WERI-Rb-1 (cell line): ENCODE measurements at regions not wholly inside any gene's neighbourhood (a gene's known extent, or its start where the extent isn't known, plus 50 kb on each side); places are given as distances from the start of the nearest gene placed in this dataset.

Source experiments
- DNase-seq: peaks from one replicate; pipeline ENCODE4 v3.0.0-alpha.2; 2020
- H3K27ac ChIP-seq: fragments of 250-450 bp; sonication (Bioruptor Pico); 2 replicates; pipeline ENCODE4 v1.5.1; 2020; ENCODE audit warnings: mild to moderate bottlenecking, moderate library complexity
- H3K27me3 ChIP-seq: fragments of 250-450 bp; sonication (Bioruptor Pico); 2 replicates; pipeline ENCODE4 v1.5.1; 2021; ENCODE audit warnings: mild to moderate bottlenecking, low read depth, moderate library complexity; ENCODE audit not compliant: insufficient read depth, severe bottlenecking
- H3K36me3 ChIP-seq: fragments of 250-450 bp; sonication (Bioruptor Pico); 2 replicates; pipeline ENCODE4 v1.5.1; 2020; ENCODE audit warnings: mild to moderate bottlenecking, moderate library complexity
- H3K4me3 ChIP-seq: 2 replicates; pipeline ENCODE4 v1.5.1; 2011; ENCODE audit warnings: low read depth, mild to moderate bottlenecking, control low read depth, low read length
- H3K9me3 ChIP-seq: fragments of 250-450 bp; sonication (Bioruptor Pico); 2 replicates; pipeline ENCODE4 v1.5.1; 2021; ENCODE audit warnings: mild to moderate bottlenecking, moderate library complexity; ENCODE audit not compliant: severe bottlenecking
- CTCF ChIP-seq: IDR thresholded peaks from 2 replicates; pipeline ENCODE4 v1.5.1; 2011; ENCODE audit warnings: low read depth, mild to moderate bottlenecking, control low read depth, inconsistent platforms, low read length

DNA sequence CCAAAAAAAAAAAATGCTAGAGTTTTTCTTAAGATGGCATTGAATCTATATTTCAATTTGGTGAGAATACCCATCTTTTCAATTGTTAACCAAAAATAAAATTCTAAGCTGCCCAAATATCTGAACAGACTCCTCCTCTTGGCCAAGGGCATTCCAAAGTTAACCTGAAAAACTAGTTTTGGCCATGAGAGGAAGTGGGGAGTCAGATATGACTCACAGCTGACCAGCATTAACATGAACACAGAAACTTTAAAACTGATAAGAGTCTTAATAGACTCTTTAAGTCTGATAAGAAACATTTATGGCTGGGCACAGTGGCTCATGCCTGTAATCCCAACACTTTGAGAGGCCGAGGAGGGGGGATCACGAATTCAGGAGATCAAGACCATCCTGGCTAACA, 171.3 kb downstream of the FAXC start:
- H3K4me3 ChIP-seq: no peak overlapping the region
- H3K27ac ChIP-seq: no peak overlapping the region
- H3K27me3 ChIP-seq: no peaks in the 10 kb centered on the region
- no peaks in the 10 kb centered on the region for H3K36me3 ChIP-seq
- no peaks in the 10 kb centered on the region for H3K9me3 ChIP-seq
- no peak for TF ChIP-seq CTCF
- no peak for DNase-seq

DNA sequence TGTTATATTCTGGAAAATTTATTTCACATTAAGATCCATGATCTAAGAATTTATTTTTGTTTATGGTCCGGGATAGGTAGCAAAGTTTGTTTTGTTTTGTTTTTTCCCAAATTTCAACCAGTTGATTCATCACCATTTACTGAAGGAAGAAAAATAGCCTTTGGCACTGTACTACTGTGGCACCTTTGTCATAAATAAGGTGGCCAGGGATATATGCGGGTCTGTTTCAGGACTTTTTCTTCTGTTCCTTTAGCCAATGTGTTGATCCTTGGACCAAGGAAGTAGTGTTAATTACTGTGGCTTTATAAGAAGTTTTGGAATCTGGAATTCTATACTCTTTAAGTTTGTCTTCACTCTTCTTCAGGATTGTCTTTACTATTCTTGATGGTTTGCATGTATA, 171.7 kb downstream of the FAXC start:
- DNase-seq: no peak
- Histone ChIP-seq H3K27ac (no peak overlapping the region), H3K27me3 (no peaks in the 10 kb centered on the region), H3K9me3 (no peaks in the 10 kb centered on the region), H3K36me3 (no peaks in the 10 kb centered on the region), H3K4me3 (no peak overlapping the region)
- no peak for TF ChIP-seq CTCF

- no peaks in the 10 kb centered on the region for H3K9me3 ChIP-seq
- H3K36me3 ChIP-seq: no peaks in the 10 kb centered on the region
- H3K4me3 ChIP-seq: no peak overlapping the region
- H3K27me3 ChIP-seq: no peaks in the 10 kb centered on the region
- no peak for TF ChIP-seq CTCF
- H3K27ac ChIP-seq: no peak overlapping the region
- DNase-seq: no peak
Observed at GRCh38 chr6:99165838-99166237, 183.6 kb downstream of the FAXC start.

DNA sequence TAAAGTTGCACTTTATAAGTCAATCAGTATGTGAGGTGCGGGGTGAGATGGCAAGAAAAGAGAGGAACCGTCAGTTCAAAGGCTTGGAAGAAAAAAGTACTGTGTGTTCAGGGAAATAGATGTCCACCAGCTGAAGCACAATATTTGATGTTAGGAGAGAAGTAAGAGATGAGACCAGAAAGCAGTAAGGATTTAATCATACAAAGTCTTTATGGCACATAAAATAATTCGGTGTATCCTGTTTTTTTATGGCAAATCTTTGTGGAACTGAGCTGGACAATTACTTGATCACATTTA, 197.2 kb downstream of the FAXC start:
- H3K27me3 ChIP-seq: no peaks in the 10 kb centered on the region
- DNase-seq: no peak
- no peak for TF ChIP-seq CTCF
- H3K9me3 ChIP-seq: no peaks in the 10 kb centered on the region
- H3K36me3 ChIP-seq: no peaks in the 10 kb centered on the region
- H3K4me3 ChIP-seq: no peak overlapping the region
- H3K27ac ChIP-seq: no peak overlapping the region

GRCh38 chr6:99151634-99152346, 197.7 kb downstream of the FAXC start:
- DNase-seq: peak; percentile 73
- no peak overlapping the region for H3K27ac ChIP-seq
- H3K27me3 ChIP-seq: no peaks in the 10 kb centered on the region
- TF ChIP-seq CTCF: peak; percentile 80
- no peak overlapping the region for H3K4me3 ChIP-seq
- H3K9me3 ChIP-seq: no peaks in the 10 kb centered on the region
- no peaks in the 10 kb centered on the region for H3K36me3 ChIP-seq

GRCh38 chr6:99148761-99149160, 200.7 kb downstream of the FAXC start:
- no peak for TF ChIP-seq CTCF
- no peak overlapping the region for H3K27ac ChIP-seq
- no peaks in the 10 kb centered on the region for H3K36me3 ChIP-seq
- H3K4me3 ChIP-seq: no peak overlapping the region
- DNase-seq: no peak
- no peaks in the 10 kb centered on the region for H3K27me3 ChIP-seq
- H3K9me3 ChIP-seq: no peaks in the 10 kb centered on the region
